GM23338 (cell line): ENCODE measurements at regions not wholly inside any gene's neighbourhood (a gene's known extent, or its start where the extent isn't known, plus 50 kb on each side); places are given as distances from the start of the nearest gene placed in this dataset.

Source experiments
- ATAC-seq: fragments of 200-7000 bp; cut with Tn5 transposase; 3 replicates; pipeline ENCODE4 v1.9.1; 2020
- DNase-seq: peaks from one replicate; pipeline ENCODE4 v3.0.0-alpha.2; 2015; ENCODE audit warnings: low spot score
- H2AFZ ChIP-seq: fragments of 200-600 bp; sonication (generic); 2 replicates; pipeline ENCODE4 v1.8.0; 2016; ENCODE audit warnings: antibody characterized with exemption, mild to moderate bottlenecking, moderate library complexity
- H3F3A ChIP-seq: fragments of 200-600 bp; sonication (generic); replicated peaks from 2 replicates; pipeline ENCODE4 v1.8.0; 2017; ENCODE audit warnings: antibody characterized with exemption, mixed run types, low read depth
- H3K27ac ChIP-seq: fragments of 200-600 bp; sonication (generic); 2 replicates; pipeline ENCODE4 v1.6.1; 2016; ENCODE audit warnings: low read depth
- H3K27me3 ChIP-seq: fragments of 200-600 bp; sonication (generic); 2 replicates; pipeline ENCODE4 v1.8.0; 2016; ENCODE audit warnings: mild to moderate bottlenecking, mixed run types, moderate library complexity; ENCODE audit not compliant: insufficient read depth
- H3K36me3 ChIP-seq: fragments of 200-600 bp; sonication (generic); 2 replicates; pipeline ENCODE4 v1.8.0; 2016; ENCODE audit warnings: mild to moderate bottlenecking; ENCODE audit not compliant: insufficient read depth
- H3K4me1 ChIP-seq: fragments of 200-600 bp; sonication (generic); 2 replicates; pipeline ENCODE4 v1.8.0; 2016; ENCODE audit warnings: mild to moderate bottlenecking, moderate library complexity; ENCODE audit not compliant: insufficient read depth
- H3K4me2 ChIP-seq: fragments of 200-600 bp; sonication (generic); 2 replicates; pipeline ENCODE4 v1.7.1; 2017; ENCODE audit warnings: mixed run types
- H3K4me3 ChIP-seq: fragments of 200-600 bp; sonication (generic); 2 replicates; pipeline ENCODE4 v1.6.1; 2016; ENCODE audit warnings: mixed run types
- H3K79me2 ChIP-seq: fragments of 200-600 bp; sonication (generic); replicated peaks from 2 replicates; pipeline ENCODE4 v1.8.0; 2017; ENCODE audit warnings: mild to moderate bottlenecking; ENCODE audit not compliant: insufficient read depth
- H3K9me2 ChIP-seq: fragments of 200-600 bp; sonication (generic); 2 replicates; pipeline ENCODE4 v1.8.0; 2017; ENCODE audit not compliant: insufficient read depth
- H4K20me1 ChIP-seq: fragments of 200-600 bp; sonication (generic); replicated peaks from 2 replicates; pipeline ENCODE4 v1.8.0; 2017; ENCODE audit warnings: mild to moderate bottlenecking; ENCODE audit not compliant: insufficient read depth
- H3K27ac Mint-ChIP-seq: 2 replicates; pipeline ENCODE4 v1.8.0; 2020; ENCODE audit warnings: inconsistent platforms, mild to moderate bottlenecking, moderate library complexity, mixed read lengths
- H3K27me3 Mint-ChIP-seq: 3 replicates; pipeline ENCODE4 v1.8.0; 2022; ENCODE audit warnings: low read depth, mild to moderate bottlenecking, moderate library complexity, mixed read lengths, inconsistent platforms; ENCODE audit not compliant: insufficient read depth, poor library complexity
- H3K36me3 Mint-ChIP-seq: 3 replicates; pipeline ENCODE4 v1.8.0; 2021; ENCODE audit warnings: low read depth, mild to moderate bottlenecking, inconsistent platforms, moderate library complexity, mixed read lengths
- H3K4me1 Mint-ChIP-seq: 3 replicates; pipeline ENCODE4 v1.8.0; 2020; ENCODE audit warnings: mild to moderate bottlenecking, inconsistent platforms, mixed read lengths
- H3K4me3 Mint-ChIP-seq: 3 replicates; pipeline ENCODE4 v1.8.0; 2021; ENCODE audit warnings: moderate library complexity, mild to moderate bottlenecking, inconsistent platforms, mixed read lengths
- H3K9me3 Mint-ChIP-seq: 3 replicates; pipeline ENCODE4 v1.8.0; 2020; ENCODE audit warnings: moderate library complexity, mild to moderate bottlenecking, inconsistent platforms, mixed read lengths
- EZH2phosphoT487 ChIP-seq: fragments of 200-600 bp; sonication (generic); IDR thresholded peaks from one replicate; pipeline ENCODE4 v1.8.1; 2018; ENCODE audit warnings: antibody characterized with exemption; ENCODE audit not compliant: unreplicated experiment
- NANOG ChIP-seq: IDR thresholded peaks from 2 replicates; pipeline ENCODE4 v1.6.1; 2016; ENCODE audit warnings: antibody characterized with exemption, borderline replicate concordance
- POLR2AphosphoS5 ChIP-seq: IDR thresholded peaks from 2 replicates; pipeline ENCODE4 v1.6.1; 2016; ENCODE audit warnings: antibody characterized with exemption, low read depth
- STAT1 ChIP-seq: IDR thresholded peaks from one replicate; pipeline ENCODE4 v1.6.1; 2016; ENCODE audit warnings: antibody characterized with exemption; ENCODE audit not compliant: unreplicated experiment
- ZNF114 ChIP-seq: fragments of 250-450 bp; sonication (Bioruptor Pico); IDR thresholded peaks from 2 replicates; pipeline ENCODE4 v1.5.0; 2020; ENCODE audit warnings: mild to moderate bottlenecking, moderate library complexity
- ZNF331 ChIP-seq: fragments of 250-450 bp; sonication (Bioruptor Pico); IDR thresholded peaks from 2 replicates; pipeline ENCODE4 v1.5.0; 2020; ENCODE audit warnings: low read depth, mild to moderate bottlenecking, moderate library complexity
- TF ChIP-seq, protein P1 (sequence below): fragments of 250-450 bp; sonication (Bioruptor Pico); IDR thresholded peaks from 2 replicates; pipeline ENCODE4 v1.5.0; 2020; ENCODE audit warnings: mild to moderate bottlenecking, moderate library complexity
- TF ChIP-seq, protein P2 (sequence below), 2 experiments: fragments of 200-600 bp in 1 of 2; sonication (generic) in 1 of 2; conservative IDR thresholded peaks; 2 replicates each; pipeline versions ENCODE4 v1.5.1 to v1.6.1; 2016 to 2017; ENCODE audit warnings: antibody characterized with exemption in 2 of 2, low read depth in 2 of 2, mild to moderate bottlenecking in 2 of 2, moderate library complexity in 1 of 2

DNA sequence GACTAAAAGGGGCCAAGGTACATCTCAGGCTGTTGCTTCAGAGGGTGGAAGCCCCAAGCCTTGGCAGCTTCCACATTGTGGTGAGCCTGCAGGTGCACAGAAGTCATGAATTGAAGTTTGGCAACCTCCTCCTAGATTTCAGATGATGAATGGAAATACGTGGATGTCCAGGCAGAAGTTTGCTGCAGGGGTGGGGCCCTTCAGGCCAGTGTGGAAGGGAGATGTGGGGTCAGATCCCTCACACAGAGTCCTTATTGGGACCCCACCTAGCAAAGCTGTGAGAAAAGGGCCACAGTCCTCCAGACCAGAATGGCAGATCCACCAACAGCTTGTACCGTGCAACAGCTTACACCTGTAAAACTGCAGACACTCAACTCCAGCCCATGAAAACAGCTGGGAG, 67.4 kb upstream of the PTGS2 start:
- no peaks in the 10 kb centered on the region for H3K4me1 Mint-ChIP-seq
- Histone ChIP-seq H3K79me2 (no peaks in the 10 kb centered on the region), H3K27me3 (no peaks in the 10 kb centered on the region), H3K4me2 (no peak overlapping the region), H3K36me3 (no peaks in the 10 kb centered on the region), H3K4me3 (no peak overlapping the region), H2AFZ (no peak overlapping the region), H4K20me1 (no peaks in the 10 kb centered on the region), H3K27ac (no peak overlapping the region), H3K4me1 (no peaks in the 10 kb centered on the region), H3F3A (no peaks in the 10 kb centered on the region), H3K9me2 (no peaks in the 10 kb centered on the region)
- no peak overlapping the region for H3K4me3 Mint-ChIP-seq
- no peak for DNase-seq
- ATAC-seq, result no peak
- no peaks in the 10 kb centered on the region for H3K27me3 Mint-ChIP-seq
- H3K9me3 Mint-ChIP-seq, result peaks cover 25% of the 10 kb centered on the region
- peaks cover 18% of the 10 kb centered on the region for H3K36me3 Mint-ChIP-seq
- H3K27ac Mint-ChIP-seq, result no peak overlapping the region
- TF ChIP-seq ZNF331 (no peak), EZH2phosphoT487 (no peak), POLR2AphosphoS5 (no peak)

DNA sequence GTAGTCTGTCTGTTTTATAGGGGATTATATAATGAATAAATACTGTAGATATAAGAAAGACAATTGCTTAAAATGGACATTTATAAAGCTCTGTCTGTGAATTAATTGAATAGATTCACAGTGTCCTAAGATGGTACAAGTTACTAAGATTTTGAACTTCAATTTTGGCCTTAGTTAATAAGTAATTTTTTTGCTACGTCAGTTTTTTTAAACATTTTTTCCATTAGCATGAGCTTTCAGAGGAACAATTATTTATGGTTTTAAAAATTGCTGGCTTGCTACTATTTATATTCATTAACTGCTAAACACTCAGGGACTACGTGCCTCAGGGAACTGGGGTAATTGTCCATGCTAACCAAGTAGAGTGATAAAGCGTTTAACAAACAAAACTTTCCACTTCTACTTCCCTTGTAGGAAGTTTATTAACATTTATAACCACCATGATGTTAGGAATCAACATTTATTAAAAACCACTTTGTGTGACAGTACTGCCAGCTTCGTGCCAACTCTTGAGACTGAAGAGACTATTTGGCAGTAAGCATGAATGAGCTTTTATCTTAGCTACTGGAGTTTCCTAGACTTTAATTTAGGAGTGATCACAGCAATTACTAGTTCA, 65.4 kb upstream of the PTGS2 start:
- H2AFZ ChIP-seq, result no peak overlapping the region
- H3K4me3 Mint-ChIP-seq, result no peak overlapping the region
- H3K4me2 ChIP-seq, result no peak overlapping the region
- no peaks in the 10 kb centered on the region for H3K27me3 Mint-ChIP-seq
- no peaks in the 10 kb centered on the region for H3K79me2 ChIP-seq
- peaks cover 25% of the 10 kb centered on the region for H3K9me3 Mint-ChIP-seq
- no peaks in the 10 kb centered on the region for H3F3A ChIP-seq
- H3K4me1 Mint-ChIP-seq, result no peaks in the 10 kb centered on the region
- no peaks in the 10 kb centered on the region for H3K36me3 ChIP-seq
- no peaks in the 10 kb centered on the region for H4K20me1 ChIP-seq
- DNase-seq (no peak), ATAC-seq (no peak)
- no peaks in the 10 kb centered on the region for H3K9me2 ChIP-seq
- no peaks in the 10 kb centered on the region for H3K4me1 ChIP-seq
- no peaks in the 10 kb centered on the region for H3K27me3 ChIP-seq
- H3K36me3 Mint-ChIP-seq, result peaks cover 18% of the 10 kb centered on the region
- no peak overlapping the region for H3K4me3 ChIP-seq
- H3K27ac Mint-ChIP-seq, result no peak overlapping the region
- TF ChIP-seq ZNF114 (CRISPR knock-in tag), result no peak
- TF ChIP-seq, protein P1, sequence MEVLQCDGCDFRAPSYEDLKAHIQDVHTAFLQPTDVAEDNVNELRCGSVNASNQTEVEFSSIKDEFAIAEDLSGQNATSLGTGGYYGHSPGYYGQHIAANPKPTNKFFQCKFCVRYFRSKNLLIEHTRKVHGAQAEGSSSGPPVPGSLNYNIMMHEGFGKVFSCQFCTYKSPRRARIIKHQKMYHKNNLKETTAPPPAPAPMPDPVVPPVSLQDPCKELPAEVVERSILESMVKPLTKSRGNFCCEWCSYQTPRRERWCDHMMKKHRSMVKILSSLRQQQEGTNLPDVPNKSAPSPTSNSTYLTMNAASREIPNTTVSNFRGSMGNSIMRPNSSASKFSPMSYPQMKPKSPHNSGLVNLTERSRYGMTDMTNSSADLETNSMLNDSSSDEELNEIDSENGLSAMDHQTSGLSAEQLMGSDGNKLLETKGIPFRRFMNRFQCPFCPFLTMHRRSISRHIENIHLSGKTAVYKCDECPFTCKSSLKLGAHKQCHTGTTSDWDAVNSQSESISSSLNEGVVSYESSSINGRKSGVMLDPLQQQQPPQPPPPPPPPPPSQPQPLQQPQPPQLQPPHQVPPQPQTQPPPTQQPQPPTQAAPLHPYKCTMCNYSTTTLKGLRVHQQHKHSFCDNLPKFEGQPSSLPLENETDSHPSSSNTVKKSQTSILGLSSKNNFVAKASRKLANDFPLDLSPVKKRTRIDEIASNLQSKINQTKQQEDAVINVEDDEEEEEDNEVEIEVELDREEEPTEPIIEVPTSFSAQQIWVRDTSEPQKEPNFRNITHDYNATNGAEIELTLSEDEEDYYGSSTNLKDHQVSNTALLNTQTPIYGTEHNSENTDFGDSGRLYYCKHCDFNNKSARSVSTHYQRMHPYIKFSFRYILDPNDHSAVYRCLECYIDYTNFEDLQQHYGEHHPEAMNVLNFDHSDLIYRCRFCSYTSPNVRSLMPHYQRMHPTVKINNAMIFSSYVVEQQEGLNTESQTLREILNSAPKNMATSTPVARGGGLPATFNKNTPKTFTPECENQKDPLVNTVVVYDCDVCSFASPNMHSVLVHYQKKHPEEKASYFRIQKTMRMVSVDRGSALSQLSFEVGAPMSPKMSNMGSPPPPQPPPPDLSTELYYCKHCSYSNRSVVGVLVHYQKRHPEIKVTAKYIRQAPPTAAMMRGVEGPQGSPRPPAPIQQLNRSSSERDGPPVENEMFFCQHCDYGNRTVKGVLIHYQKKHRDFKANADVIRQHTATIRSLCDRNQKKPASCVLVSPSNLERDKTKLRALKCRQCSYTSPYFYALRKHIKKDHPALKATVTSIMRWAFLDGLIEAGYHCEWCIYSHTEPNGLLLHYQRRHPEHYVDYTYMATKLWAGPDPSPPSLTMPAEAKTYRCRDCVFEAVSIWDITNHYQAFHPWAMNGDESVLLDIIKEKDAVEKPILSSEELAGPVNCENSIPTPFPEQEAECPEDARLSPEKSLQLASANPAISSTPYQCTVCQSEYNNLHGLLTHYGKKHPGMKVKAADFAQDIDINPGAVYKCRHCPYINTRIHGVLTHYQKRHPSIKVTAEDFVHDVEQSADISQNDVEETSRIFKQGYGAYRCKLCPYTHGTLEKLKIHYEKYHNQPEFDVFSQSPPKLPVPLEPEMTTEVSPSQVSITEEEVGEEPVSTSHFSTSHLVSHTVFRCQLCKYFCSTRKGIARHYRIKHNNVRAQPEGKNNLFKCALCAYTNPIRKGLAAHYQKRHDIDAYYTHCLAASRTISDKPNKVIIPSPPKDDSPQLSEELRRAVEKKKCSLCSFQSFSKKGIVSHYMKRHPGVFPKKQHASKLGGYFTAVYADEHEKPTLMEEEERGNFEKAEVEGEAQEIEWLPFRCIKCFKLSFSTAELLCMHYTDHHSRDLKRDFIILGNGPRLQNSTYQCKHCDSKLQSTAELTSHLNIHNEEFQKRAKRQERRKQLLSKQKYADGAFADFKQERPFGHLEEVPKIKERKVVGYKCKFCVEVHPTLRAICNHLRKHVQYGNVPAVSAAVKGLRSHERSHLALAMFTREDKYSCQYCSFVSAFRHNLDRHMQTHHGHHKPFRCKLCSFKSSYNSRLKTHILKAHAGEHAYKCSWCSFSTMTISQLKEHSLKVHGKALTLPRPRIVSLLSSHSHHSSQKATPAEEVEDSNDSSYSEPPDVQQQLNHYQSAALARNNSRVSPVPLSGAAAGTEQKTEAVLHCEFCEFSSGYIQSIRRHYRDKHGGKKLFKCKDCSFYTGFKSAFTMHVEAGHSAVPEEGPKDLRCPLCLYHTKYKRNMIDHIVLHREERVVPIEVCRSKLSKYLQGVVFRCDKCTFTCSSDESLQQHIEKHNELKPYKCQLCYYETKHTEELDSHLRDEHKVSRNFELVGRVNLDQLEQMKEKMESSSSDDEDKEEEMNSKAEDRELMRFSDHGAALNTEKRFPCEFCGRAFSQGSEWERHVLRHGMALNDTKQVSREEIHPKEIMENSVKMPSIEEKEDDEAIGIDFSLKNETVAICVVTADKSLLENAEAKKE (CRISPR knock-in tag), result no peak
- TF ChIP-seq, protein P2, sequence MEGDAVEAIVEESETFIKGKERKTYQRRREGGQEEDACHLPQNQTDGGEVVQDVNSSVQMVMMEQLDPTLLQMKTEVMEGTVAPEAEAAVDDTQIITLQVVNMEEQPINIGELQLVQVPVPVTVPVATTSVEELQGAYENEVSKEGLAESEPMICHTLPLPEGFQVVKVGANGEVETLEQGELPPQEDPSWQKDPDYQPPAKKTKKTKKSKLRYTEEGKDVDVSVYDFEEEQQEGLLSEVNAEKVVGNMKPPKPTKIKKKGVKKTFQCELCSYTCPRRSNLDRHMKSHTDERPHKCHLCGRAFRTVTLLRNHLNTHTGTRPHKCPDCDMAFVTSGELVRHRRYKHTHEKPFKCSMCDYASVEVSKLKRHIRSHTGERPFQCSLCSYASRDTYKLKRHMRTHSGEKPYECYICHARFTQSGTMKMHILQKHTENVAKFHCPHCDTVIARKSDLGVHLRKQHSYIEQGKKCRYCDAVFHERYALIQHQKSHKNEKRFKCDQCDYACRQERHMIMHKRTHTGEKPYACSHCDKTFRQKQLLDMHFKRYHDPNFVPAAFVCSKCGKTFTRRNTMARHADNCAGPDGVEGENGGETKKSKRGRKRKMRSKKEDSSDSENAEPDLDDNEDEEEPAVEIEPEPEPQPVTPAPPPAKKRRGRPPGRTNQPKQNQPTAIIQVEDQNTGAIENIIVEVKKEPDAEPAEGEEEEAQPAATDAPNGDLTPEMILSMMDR (conservative IDR thresholded peaks at IDR 0.05; ENCODE audit: low read depth in 2 of 2), result no peak
- no peak for TF ChIP-seq NANOG
- TF ChIP-seq POLR2AphosphoS5, result no peak
- TF ChIP-seq STAT1, result no peak
- no peak overlapping the region for H3K27ac ChIP-seq
